SK-N-MC (cell line): ENCODE measurements at regions not wholly inside any gene's neighbourhood (a gene's known extent, or its start where the extent isn't known, plus 50 kb on each side); places are given as distances from the start of the nearest gene placed in this dataset.

Experiments
- DNase-seq: peaks from one replicate; pipeline ENCODE4 v3.0.0-alpha.2; 2011; ENCODE audit warnings: low read depth, low spot score
- H3K27ac ChIP-seq: fragments of 200-600 bp; sonication (generic); 2 replicates; pipeline ENCODE4 v1.5.1; 2016; ENCODE audit warnings: mixed run types
- H3K36me3 ChIP-seq: fragments of 200-600 bp; sonication (generic); 2 replicates; pipeline ENCODE4 v1.6.1; 2017; ENCODE audit warnings: antibody characterized with exemption, low read length, mixed read lengths; ENCODE audit not compliant: insufficient read depth
- H3K4me3 ChIP-seq: fragments of 200-600 bp; sonication (generic); 2 replicates; pipeline ENCODE4 v1.5.1; 2016
- H3K9ac ChIP-seq: fragments of 200-600 bp; sonication (generic); 2 replicates; pipeline ENCODE4 v1.8.0; 2017; ENCODE audit warnings: mixed run types, mixed read lengths; ENCODE audit not compliant: insufficient read length
- H3K9me3 ChIP-seq: fragments of 200-600 bp; sonication (generic); 2 replicates; pipeline ENCODE4 v1.6.1; 2017; ENCODE audit warnings: low read depth, mild to moderate bottlenecking, antibody characterized with exemption, low read length, moderate library complexity, mixed read lengths
- EZH2 ChIP-seq: fragments of 200-600 bp; sonication (generic); IDR thresholded peaks from one replicate; pipeline ENCODE4 v1.6.1; 2017; ENCODE audit warnings: antibody characterized with exemption
- FOXP2 ChIP-seq: optimal IDR thresholded peaks from 2 replicates; pipeline ENCODE3; 2011; ENCODE audit warnings: mild to moderate bottlenecking, moderate library complexity; ENCODE audit not compliant: insufficient read depth; ENCODE audit errors: extremely low read length, control extremely low read depth
- POLR2AphosphoS5 ChIP-seq: IDR thresholded peaks from 2 replicates; pipeline ENCODE4 v1.6.1; 2012; ENCODE audit warnings: mild to moderate bottlenecking, low read depth, low read length, borderline replicate concordance

GRCh38 chr15:95277266-95277665, 1045.9 kb downstream of the MCTP2 start:
- no peak for DNase-seq
- no peak overlapping the region for H3K4me3 ChIP-seq
- TF ChIP-seq FOXP2 = no peak
- TF ChIP-seq EZH2 = no peak
- no peak for TF ChIP-seq POLR2AphosphoS5
- H3K9me3 ChIP-seq = no peaks in the 10 kb centered on the region
- H3K27ac ChIP-seq = no peak overlapping the region
- no peak overlapping the region for H3K9ac ChIP-seq
- no peaks in the 10 kb centered on the region for H3K36me3 ChIP-seq

GRCh38 chr15:95278532-95279245, 1047.3 kb downstream of the MCTP2 start:
- no peak for TF ChIP-seq EZH2
- Histone ChIP-seq H3K27ac (no peak overlapping the region), H3K9me3 (no peaks in the 10 kb centered on the region), H3K36me3 (no peaks in the 10 kb centered on the region), H3K9ac (no peak overlapping the region), H3K4me3 (no peak overlapping the region)
- no peak for DNase-seq

GRCh38 chr15:95279277-95280019, 1048.1 kb downstream of the MCTP2 start:
- H3K9me3 ChIP-seq = no peaks in the 10 kb centered on the region
- TF ChIP-seq EZH2 (no peak), FOXP2 (no peak), POLR2AphosphoS5 (no peak)

GRCh38 chr15:95280711-95281110, 1049.3 kb downstream of the MCTP2 start:
- no peak for DNase-seq
- TF ChIP-seq POLR2AphosphoS5 (no peak), EZH2 (no peak), FOXP2 (no peak)

More at GRCh38 chr15:95279277-95280019, 1048.1 kb downstream of the MCTP2 start:
- no peak for DNase-seq
- Histone ChIP-seq H3K9ac (no peak overlapping the region), H3K27ac (no peak overlapping the region), H3K4me3 (no peak overlapping the region), H3K36me3 (no peaks in the 10 kb centered on the region)

GRCh38 chr15:95281470-95281869, 1049.0 kb upstream of the NR2F2 start:
- Histone ChIP-seq H3K36me3 (no peaks in the 10 kb centered on the region), H3K9me3 (no peaks in the 10 kb centered on the region)
- TF ChIP-seq FOXP2 (no peak), POLR2AphosphoS5 (no peak), EZH2 (no peak)

More at GRCh38 chr15:95280711-95281110, 1049.3 kb downstream of the MCTP2 start:
- H3K27ac ChIP-seq = no peak overlapping the region
- H3K4me3 ChIP-seq = no peak overlapping the region
- no peaks in the 10 kb centered on the region for H3K9me3 ChIP-seq
- no peaks in the 10 kb centered on the region for H3K36me3 ChIP-seq
- H3K9ac ChIP-seq = no peak overlapping the region

GRCh38 chr15:95284492-95284891, 1046.0 kb upstream of the NR2F2 start:
- Histone ChIP-seq H3K27ac (peak overlapping the region; percentile 77), H3K9ac (peak overlapping the region; percentile 15)

More at GRCh38 chr15:95281470-95281869, 1049.0 kb upstream of the NR2F2 start:
- Histone ChIP-seq H3K27ac (no peak overlapping the region), H3K9ac (no peak overlapping the region), H3K4me3 (no peak overlapping the region)
- no peak for DNase-seq

GRCh38 chr15:95284933-95285421, 1045.5 kb upstream of the NR2F2 start:
- Histone ChIP-seq H3K36me3 (no peaks in the 10 kb centered on the region), H3K9me3 (no peaks in the 10 kb centered on the region), H3K27ac (peak overlapping the region; percentile 77), H3K9ac (peak overlapping the region; percentile 15), H3K4me3 (peak overlapping the region; percentile 62)
- no peak for DNase-seq
- TF ChIP-seq FOXP2 (peak; percentile 76), POLR2AphosphoS5 (no peak)

More at GRCh38 chr15:95284492-95284891, 1046.0 kb upstream of the NR2F2 start:
- H3K4me3 ChIP-seq = peak overlapping the region; percentile 62
- H3K9me3 ChIP-seq = no peaks in the 10 kb centered on the region
- TF ChIP-seq FOXP2 (no peak), POLR2AphosphoS5 (no peak), EZH2 (no peak)
- H3K36me3 ChIP-seq = no peaks in the 10 kb centered on the region
- DNase-seq = no peak

GRCh38 chr15:95286352-95286880, 1044.1 kb upstream of the NR2F2 start:
- no peak overlapping the region for H3K27ac ChIP-seq
- H3K9me3 ChIP-seq = no peaks in the 10 kb centered on the region
- TF ChIP-seq FOXP2 = no peak
- no peak overlapping the region for H3K4me3 ChIP-seq
- no peak overlapping the region for H3K9ac ChIP-seq
- H3K36me3 ChIP-seq = no peaks in the 10 kb centered on the region
- no peak for DNase-seq
